H1 (cell line): ENCODE measurements at regions not wholly inside any gene's neighbourhood (a gene's known extent, or its start where the extent isn't known, plus 50 kb on each side); places are given as distances from the start of the nearest gene placed in this dataset.

Experiments
- RBBP5 ChIP-seq: IDR thresholded peaks from 2 replicates; pipeline ENCODE4 v1.7.1; 2012; ENCODE audit warnings: low read depth, mild to moderate bottlenecking, inconsistent platforms, low read length, moderate library complexity, borderline replicate concordance
- SIRT6 ChIP-seq: IDR thresholded peaks from one replicate; pipeline ENCODE4 v1.7.1; 2012; ENCODE audit warnings: low read length, inconsistent platforms
- TF ChIP-seq, protein P1 (sequence below): fragments of 300-600 bp; sonication (generic); IDR thresholded peaks from 2 replicates; pipeline ENCODE4 v1.7.1; 2012; ENCODE audit warnings: low read length, moderate library complexity, mild to moderate bottlenecking, inconsistent platforms; ENCODE audit not compliant: insufficient replicate concordance
- TF ChIP-seq, protein P2 (sequence below), 3 experiments: IDR thresholded peaks; 1 replicate in 2 of 3; 2 replicates in 1 of 3; pipeline versions ENCODE4 v1.5.1 to v1.6.1; 2011; ENCODE audit warnings: low read length in 3 of 3, mild to moderate bottlenecking in 3 of 3, inconsistent platforms in 2 of 3, low read depth in 1 of 3, moderate library complexity in 1 of 3; ENCODE audit not compliant: insufficient read depth in 1 of 3; ENCODE audit errors: control extremely low read depth in 1 of 3

DNA sequence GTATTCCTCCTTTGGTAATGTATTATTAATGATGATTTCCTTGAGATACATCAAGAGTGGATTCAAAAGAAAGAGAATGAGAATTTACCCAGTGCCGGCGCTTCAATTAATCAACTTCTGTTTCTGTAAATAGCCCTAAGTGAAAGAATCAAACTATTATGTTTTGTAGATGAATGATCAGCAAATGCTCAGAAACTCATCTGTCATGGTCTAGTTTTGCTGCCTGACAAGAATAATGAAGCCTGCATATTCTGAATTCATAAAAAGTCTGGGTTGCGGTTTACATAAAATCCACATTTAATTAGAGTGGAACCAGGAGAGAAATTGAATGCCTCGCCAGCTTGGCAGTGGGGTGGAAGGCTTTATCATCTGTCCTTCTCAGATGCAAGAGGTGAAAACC lies 325.3 kb downstream of the GALC start (continued):
- TF ChIP-seq, protein P1, sequence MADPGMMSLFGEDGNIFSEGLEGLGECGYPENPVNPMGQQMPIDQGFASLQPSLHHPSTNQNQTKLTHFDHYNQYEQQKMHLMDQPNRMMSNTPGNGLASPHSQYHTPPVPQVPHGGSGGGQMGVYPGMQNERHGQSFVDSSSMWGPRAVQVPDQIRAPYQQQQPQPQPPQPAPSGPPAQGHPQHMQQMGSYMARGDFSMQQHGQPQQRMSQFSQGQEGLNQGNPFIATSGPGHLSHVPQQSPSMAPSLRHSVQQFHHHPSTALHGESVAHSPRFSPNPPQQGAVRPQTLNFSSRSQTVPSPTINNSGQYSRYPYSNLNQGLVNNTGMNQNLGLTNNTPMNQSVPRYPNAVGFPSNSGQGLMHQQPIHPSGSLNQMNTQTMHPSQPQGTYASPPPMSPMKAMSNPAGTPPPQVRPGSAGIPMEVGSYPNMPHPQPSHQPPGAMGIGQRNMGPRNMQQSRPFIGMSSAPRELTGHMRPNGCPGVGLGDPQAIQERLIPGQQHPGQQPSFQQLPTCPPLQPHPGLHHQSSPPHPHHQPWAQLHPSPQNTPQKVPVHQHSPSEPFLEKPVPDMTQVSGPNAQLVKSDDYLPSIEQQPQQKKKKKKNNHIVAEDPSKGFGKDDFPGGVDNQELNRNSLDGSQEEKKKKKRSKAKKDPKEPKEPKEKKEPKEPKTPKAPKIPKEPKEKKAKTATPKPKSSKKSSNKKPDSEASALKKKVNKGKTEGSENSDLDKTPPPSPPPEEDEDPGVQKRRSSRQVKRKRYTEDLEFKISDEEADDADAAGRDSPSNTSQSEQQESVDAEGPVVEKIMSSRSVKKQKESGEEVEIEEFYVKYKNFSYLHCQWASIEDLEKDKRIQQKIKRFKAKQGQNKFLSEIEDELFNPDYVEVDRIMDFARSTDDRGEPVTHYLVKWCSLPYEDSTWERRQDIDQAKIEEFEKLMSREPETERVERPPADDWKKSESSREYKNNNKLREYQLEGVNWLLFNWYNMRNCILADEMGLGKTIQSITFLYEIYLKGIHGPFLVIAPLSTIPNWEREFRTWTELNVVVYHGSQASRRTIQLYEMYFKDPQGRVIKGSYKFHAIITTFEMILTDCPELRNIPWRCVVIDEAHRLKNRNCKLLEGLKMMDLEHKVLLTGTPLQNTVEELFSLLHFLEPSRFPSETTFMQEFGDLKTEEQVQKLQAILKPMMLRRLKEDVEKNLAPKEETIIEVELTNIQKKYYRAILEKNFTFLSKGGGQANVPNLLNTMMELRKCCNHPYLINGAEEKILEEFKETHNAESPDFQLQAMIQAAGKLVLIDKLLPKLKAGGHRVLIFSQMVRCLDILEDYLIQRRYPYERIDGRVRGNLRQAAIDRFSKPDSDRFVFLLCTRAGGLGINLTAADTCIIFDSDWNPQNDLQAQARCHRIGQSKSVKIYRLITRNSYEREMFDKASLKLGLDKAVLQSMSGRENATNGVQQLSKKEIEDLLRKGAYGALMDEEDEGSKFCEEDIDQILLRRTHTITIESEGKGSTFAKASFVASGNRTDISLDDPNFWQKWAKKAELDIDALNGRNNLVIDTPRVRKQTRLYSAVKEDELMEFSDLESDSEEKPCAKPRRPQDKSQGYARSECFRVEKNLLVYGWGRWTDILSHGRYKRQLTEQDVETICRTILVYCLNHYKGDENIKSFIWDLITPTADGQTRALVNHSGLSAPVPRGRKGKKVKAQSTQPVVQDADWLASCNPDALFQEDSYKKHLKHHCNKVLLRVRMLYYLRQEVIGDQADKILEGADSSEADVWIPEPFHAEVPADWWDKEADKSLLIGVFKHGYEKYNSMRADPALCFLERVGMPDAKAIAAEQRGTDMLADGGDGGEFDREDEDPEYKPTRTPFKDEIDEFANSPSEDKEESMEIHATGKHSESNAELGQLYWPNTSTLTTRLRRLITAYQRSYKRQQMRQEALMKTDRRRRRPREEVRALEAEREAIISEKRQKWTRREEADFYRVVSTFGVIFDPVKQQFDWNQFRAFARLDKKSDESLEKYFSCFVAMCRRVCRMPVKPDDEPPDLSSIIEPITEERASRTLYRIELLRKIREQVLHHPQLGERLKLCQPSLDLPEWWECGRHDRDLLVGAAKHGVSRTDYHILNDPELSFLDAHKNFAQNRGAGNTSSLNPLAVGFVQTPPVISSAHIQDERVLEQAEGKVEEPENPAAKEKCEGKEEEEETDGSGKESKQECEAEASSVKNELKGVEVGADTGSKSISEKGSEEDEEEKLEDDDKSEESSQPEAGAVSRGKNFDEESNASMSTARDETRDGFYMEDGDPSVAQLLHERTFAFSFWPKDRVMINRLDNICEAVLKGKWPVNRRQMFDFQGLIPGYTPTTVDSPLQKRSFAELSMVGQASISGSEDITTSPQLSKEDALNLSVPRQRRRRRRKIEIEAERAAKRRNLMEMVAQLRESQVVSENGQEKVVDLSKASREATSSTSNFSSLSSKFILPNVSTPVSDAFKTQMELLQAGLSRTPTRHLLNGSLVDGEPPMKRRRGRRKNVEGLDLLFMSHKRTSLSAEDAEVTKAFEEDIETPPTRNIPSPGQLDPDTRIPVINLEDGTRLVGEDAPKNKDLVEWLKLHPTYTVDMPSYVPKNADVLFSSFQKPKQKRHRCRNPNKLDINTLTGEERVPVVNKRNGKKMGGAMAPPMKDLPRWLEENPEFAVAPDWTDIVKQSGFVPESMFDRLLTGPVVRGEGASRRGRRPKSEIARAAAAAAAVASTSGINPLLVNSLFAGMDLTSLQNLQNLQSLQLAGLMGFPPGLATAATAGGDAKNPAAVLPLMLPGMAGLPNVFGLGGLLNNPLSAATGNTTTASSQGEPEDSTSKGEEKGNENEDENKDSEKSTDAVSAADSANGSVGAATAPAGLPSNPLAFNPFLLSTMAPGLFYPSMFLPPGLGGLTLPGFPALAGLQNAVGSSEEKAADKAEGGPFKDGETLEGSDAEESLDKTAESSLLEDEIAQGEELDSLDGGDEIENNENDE, result no peak
- TF ChIP-seq, protein P2, sequence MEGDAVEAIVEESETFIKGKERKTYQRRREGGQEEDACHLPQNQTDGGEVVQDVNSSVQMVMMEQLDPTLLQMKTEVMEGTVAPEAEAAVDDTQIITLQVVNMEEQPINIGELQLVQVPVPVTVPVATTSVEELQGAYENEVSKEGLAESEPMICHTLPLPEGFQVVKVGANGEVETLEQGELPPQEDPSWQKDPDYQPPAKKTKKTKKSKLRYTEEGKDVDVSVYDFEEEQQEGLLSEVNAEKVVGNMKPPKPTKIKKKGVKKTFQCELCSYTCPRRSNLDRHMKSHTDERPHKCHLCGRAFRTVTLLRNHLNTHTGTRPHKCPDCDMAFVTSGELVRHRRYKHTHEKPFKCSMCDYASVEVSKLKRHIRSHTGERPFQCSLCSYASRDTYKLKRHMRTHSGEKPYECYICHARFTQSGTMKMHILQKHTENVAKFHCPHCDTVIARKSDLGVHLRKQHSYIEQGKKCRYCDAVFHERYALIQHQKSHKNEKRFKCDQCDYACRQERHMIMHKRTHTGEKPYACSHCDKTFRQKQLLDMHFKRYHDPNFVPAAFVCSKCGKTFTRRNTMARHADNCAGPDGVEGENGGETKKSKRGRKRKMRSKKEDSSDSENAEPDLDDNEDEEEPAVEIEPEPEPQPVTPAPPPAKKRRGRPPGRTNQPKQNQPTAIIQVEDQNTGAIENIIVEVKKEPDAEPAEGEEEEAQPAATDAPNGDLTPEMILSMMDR (IDR thresholded peaks at IDR 0.05; ENCODE audit: control extremely low read depth in 1 of 3, insufficient read depth in 1 of 3, low read depth in 1 of 3, low read length in 3 of 3), result no peak
- TF ChIP-seq RBBP5 (no peak), SIRT6 (no peak)
